A204.1 (cell line): ENCODE measurements at regions not wholly inside any gene's neighbourhood (a gene's known extent, or its start where the extent isn't known, plus 50 kb on each side); places are given as distances from the start of the nearest gene placed in this dataset.
"Not testable (repeated sequence)": the region's sequence is repeated elsewhere in the genome, so short reads cannot be mapped to it uniquely, and the experiment has no call there.

Experiments used
- FAIRE-seq: peaks from 2 replicates; lab custom pipeline; 2012; peaks lifted over from hg19 to GRCh38; lab: Jason Lieb, UNC

DNA sequence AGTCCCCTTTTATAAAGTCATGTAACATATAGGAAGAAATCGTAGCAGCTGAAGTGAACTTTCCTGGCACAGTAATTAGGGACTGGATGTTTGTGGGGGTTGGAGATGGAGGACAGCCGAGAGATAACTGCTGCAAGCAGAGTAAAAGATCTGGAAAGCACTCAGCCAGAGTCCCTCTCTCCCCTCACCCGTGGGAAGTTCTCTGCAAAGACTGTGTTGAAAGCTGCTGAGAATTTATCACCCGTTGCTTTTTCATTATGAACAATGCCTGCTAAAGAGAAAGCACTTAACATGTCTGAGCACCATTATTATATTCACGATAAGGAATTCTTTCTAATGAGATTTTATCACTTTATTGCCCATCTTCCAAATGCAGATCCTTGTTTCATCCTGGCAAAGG is 248.8 kb downstream of the SHOX2 start:
- no peak for FAIRE-seq

DNA sequence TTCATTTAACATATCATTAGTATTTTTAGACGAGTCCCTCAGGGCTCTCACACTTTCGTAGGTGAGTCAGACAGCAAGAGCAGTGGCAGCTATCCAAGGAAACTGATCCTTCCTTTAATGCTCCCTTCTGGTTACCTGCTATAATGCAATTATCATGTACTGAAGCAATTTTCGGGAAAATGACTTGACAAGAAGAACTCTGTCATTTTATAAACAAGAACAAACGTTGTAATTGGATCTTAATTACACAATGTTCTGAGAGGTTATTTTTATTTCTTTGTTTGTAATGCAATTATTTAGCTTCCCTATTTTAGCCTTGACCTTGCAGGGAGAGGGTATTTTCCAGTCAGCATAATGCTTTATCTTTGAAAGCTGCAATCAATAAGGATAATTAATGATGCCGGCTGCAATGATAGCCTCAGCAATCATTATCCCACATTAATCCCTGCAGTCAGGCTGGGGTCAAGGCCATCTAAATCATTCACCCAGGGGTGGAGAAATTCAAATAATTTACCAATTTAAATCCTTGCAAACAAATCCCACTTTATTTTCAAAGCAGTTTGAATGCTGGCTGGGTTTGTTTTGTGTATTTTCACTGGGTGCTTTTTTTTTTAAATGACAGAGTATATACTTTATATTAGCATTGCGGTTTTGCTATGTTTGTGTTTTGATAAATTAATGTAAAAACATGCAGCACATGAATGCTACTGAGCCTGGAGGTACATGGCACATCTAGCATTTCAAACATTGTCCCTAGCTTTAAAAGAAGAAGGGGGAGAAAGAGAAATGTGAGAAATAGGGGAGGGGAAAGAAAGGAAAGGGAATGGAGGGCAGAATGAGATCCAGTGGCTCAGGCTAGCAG is 249.9 kb downstream of the SHOX2 start:
- FAIRE-seq = no peak

DNA sequence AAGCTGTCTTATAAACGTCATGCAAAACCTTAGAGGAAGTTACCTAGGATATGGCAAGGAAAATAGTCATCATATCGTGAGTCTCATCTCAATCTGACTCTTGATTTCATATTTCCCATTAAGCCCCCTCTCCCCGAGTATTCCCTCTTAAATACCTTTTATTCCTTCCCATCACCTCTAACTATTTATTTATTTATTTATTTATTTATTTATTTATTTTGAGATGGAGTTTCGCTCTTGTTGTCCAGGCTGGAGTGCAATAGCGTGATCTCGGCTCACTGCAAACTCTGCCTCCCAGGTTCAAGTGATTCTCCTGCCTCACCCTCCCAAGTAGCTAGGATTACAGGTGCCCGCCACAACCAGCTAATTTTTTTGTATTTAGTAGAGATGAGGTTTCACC is 260.4 kb downstream of the SHOX2 start:
- FAIRE-seq = not testable (repeated sequence)

DNA sequence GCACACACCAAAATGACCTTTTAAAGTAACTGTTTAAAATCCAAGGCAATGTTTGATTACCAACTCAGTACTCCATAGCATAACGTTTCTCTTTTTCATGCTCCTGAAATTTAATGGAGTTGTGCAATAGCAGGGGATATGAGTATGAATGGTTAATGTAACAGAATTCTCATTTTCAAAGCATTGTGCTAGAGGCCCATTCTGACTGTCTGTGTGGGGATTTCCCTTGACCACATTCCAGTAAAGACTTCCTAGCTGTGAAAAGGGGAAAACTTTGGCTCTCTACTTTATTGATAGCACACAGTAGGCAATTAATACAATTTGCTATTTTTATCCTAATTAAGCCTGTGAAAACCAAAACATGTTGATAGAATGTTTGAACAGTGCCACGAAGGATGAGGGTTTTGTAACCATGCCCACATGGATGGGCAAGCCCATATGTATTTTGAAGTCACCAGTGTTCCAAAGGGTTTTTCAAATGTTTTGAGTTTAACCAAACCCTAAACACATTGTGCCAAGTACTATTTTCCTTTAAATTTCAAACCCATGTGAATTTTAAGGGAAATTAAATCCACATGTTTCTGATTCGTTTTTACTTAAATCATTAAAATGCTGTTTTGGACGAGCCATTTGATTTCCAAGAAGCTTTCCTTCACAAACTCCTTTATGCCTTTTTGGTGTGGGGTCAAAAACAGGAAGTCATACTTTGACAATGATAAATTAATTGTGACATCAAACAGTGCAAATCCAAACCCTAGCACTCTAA is 261.2 kb downstream of the SHOX2 start:
- no peak for FAIRE-seq

DNA sequence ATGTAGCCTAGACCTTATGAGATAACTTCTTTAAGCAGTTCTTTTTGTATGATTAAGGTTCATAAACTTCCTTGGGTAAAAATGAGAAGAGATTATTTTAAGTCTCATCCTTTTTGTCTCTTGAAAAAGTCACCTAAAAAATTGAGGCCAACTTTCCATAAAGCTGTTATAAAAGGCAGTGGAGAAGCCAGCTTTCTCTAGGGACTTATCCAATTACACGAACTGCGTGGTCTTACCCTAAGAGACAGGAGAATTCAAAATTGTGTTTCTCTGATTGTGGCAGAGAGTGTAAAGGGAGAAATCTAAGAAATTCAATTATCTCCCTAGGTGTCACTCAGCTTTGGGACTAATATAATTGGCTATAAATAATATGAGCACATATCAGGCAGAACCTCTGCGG is 262.0 kb downstream of the SHOX2 start:
- FAIRE-seq = no peak

DNA sequence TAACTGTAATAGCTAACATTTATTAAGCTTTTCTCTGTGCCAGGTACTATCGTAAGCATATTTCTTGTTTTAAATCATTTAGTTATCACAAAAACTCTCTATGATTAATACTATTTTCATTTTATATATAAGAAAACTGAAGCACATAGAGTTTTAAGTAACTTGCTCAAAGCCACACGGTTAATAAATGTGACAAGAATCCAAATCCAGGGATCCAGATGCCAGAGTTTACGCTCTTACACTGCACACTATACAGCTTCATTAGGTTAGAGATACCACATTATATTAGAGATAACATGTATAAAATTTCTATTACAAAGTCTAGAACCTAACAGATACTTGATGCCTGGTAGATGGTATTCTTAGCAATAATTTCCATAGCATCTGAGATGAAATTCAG is 265.2 kb downstream of the SHOX2 start:
- no peak for FAIRE-seq

DNA sequence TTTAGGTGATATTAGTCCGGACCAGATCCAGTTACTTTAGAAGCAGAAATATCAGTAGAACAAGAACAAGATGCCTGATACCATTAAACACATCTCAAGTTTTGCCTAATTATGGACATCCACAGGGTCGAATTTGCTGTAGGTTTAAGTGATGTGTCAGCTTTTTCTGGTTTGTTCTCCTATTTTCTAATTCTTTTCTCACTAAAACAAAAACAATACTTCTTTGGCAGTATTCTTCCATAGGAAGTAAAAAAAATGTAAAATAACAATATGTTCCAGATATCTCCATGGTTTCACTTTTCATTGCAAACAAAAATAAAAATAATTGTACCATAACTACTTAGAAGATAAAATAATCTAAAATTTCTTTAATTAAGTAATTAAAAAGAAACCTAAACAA is 265.7 kb downstream of the SHOX2 start:
- no peak for FAIRE-seq

DNA sequence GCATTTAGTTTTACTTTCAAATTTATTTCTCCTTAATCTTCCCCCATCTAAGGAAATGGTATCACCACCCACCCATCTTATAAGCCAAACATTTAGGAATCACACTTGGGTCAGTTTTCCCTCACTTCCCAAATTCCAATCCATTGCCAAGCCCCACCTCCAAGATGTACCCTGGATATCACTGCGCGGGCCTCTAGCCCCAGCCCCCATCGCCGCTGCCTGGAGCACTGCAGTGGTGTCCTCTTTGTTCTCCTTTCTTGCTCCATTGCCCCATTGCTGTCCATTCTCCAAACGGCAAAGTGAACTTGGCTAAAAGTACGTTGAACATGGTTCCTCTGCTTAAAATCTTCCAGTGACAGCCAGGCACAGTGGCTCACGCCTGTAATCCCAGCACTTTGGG is 267.8 kb downstream of the SHOX2 start:
- no peak for FAIRE-seq

DNA sequence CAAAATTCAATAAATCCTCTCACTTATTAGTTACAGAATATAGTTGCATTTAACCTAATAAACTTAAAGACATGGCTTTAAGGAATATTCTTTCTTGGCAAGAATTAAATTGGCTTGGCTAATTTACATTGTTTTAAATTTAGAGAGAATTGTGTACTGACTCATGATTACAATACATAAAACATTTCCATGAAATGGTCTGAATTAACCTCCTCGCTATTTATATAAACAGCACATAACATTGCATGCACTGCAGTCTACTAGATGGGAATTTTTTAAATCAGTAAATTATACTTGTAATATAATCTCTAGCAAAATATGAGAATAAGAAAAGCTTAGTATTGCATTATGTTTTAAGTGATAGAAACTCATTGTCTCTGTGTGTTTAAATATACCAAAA is 268.9 kb downstream of the SHOX2 start:
- no peak for FAIRE-seq

DNA sequence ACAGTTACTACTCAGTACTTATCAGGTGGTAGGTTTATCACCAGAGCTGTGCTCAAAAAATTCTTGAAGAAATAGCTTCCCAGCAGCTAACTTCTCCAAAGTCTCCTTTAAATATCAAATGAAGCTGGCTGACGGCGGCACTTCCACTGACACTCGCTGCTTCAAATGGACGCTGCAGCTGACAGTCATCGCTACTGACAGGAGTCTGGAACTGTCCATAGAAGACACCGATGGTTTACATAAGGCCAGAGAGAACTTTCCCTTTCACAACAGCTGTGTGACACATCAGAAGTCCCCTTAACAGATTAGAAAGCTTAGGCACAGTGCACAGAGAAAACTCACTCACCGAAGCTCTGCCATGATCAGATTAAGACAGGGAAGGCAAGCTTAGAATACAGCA is 270.2 kb downstream of the SHOX2 start:
- no peak for FAIRE-seq

DNA sequence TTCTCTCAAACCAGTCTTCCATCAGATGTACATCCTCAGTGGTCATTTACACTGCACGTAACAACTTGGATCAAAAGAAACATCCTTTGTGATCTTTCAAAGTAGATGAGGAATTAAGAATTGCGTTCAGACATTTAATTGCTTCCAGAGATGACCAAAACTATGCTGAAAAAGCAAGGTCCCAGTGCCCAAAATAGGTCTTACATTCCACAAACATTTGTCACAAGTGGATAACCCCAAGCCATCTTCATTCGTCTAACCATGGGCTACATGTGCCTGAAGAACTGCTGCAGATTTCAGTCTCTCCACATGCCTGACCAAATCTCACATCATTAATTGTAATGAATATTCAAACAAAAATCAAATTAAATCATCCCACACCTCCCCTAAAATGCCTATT is 273.6 kb downstream of the SHOX2 start:
- no peak for FAIRE-seq

DNA sequence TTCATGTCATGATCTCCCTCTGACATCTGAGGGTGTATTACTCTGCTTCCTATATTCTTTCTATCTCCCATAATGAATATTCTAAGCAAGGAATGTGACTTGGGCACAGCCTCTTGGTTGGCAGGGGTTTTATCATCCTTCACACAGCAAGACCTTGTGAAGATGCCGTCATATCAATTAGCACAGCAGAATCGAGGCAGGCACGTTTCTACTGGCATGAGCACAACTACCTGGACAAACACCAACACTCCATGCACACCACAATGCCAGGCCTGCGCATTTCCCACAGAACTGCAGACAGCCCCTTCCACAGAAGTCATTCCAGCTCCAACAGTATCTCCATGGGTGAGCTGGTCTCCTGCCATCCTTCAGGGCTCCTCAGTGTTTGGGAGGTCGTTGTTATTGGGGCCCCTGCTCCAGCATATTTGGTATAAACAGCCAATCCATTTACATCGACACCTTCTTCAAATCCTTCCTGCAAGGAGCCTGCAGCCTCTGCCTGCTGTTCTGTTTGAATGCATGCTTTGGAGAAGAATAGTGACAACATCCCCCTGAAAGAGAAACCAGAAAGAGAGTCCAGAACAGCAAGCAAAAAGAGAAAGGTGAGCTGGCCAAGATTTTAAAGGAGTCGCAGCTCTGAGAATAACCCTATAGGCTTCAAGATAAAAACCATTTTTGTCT is 275.5 kb downstream of the SHOX2 start:
- FAIRE-seq = no peak

DNA sequence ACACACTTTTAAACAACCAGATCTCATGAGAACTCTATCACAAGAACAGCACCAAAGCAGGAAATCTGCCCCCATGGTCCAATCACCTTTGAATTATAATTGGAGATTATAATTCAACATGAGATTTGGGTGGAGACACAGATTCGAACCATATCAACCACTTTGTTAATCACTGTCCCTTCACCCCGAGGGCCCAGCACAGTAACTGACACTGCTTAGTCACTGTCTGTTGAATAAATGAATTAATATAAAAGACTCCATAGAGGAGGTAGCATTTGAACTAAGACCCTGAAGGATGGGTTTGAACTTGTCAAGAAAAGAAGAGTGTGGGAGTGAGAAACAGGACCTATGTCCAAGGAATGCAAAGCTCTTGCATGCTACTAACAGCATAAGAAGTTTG is 276.4 kb downstream of the SHOX2 start:
- FAIRE-seq = no peak

DNA sequence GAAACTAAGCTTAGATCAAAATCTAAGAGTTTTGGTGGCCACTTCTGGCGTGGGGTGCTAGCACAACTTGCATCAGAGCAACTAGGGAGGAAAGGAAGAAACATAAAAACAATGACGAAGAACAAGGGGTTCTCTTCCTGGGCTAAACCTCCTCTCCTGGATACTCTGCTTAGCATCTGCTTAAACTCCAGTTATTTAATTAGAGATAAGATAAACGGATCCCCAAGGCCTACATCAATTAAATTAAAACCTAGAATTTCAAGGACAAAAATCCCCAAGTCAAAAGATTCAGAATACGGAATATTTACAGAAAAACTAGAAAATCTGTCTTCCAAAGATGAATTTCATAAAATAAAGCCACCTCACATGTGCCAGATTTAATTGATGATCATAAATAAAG is 281.9 kb downstream of the SHOX2 start:
- FAIRE-seq = no peak

DNA sequence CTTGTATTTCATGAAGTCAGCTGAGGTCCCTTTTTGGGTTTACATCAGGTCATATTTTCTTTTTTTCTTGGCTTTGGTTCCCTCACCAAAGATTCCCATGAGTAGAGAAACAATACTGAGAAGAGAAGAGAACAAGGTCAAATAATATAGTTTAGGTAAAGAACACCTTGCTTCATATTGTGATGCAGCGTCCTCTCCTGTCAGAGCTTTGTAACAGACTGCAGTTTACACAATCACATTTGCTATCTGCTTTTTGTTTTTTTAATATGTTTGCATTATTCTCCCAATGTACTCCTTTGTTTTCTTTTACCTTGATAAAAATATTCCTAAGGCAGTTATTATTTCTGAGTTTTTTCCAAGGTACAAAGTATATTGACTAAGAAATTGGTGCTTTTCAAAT is 283.2 kb downstream of the SHOX2 start:
- FAIRE-seq = no peak

DNA sequence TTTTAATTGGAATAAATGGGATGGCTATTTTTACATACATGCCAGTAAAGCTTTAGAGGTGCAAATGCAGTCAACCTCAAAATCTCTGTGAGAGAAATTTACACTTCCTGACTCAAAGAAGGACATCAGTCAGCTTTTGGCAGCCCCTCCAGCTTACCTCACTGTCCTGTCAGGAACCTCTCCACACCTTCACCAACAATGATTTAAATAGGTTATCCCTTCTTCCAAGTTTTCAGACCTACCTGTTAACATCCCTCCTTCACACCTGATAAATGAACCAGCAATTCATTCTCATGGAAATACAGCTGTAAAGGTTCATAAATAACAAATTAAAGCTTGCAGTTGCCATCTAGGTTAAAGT is 286.1 kb downstream of the SHOX2 start:
- FAIRE-seq = no peak

DNA sequence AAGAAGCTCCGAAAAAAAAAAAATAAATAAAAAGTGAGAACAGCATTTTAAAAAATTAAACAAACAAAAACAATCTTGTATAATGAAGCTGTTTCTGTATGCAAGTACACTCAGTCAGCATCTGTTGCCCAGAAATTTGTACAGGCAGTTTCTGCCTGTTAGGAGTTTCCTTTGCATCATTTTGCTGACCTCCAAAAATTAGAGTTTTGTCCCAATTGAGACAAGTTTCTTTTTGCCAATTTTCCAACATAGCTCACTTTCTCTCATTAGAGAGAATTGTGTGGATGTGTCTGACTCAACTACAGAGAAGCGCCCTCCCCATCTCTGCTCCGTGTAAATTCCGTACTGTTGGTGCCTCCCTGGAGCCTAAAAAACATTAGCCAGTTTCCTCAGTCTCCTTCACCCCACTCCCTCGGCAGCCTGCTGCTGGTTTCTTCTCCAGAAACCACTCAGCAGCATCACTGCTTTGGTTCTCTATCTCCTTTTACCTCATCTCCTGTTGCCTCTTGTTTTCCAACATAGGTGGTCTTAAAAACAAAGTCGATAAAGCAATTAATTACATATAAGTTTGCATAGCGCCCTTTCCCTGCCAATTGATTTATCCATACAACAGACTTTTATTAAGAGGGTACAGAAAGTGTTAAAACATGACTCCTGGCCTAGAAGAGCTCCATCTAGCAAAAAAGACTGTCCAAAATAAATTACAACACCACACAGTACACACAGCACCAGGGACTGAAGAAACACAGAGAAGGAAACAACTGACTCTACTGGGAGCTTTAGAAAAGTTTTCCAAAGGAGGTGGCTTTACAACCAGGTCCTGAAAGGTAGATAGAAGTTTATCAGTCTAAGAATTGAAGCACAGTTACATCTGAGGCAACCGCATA is 286.7 kb downstream of the SHOX2 start:
- FAIRE-seq = no peak

DNA sequence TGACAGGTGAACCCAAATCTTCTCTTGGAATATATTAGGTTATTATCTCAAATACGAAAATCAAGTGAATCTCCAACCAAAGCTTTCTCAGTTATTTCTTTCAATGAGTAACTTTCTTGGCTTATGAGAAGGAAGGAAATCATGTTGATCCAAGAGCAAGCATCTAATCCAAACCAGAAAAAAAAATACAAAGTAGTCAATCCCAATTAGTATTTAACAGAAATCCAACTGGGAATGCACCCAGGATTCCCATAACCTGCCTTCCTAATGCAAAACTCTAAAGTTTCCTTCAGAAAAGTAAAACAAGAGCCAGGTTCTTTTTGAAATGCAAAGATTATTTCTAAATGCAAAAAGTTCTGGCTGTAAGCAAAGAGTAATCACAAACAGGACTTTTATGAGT is 289.3 kb downstream of the SHOX2 start:
- no peak for FAIRE-seq

DNA sequence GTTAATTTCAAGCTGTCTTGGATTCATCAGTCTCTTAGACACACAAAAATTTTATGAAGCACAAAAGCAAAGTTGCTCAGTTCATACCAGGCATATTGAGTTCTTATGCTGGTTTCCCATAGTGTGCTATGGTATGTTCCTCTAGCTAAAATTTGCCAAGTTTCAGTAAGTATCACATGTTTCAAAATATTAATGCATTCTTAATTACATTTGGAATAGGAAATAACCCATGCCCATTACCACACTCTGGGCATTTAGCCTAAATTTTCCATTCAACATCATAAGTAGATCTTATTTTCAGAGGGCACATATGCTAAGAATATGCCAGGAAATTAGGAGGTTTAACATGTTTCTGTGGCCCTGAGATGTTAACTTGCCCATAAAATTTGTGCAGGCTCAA is 289.9 kb downstream of the SHOX2 start:
- FAIRE-seq = no peak

DNA sequence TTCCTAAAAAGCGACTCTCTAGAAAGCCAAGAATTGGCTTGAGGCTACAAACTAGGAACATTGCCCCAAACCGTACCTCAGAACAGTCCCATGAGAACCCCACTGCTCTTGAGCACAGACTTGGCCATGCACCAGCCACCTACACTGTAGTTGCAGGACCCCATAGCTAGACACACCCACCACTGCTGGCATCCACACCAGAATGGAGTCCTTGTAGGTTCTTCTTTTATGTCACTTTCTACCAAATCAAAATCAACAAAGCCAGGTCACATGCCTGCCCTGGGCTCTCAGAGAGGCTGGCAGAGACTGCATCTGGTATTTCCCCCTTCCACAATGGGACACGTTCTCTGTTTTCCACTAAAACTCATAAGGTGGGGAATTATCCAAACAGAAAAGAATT is 290.5 kb downstream of the SHOX2 start:
- FAIRE-seq = no peak

DNA sequence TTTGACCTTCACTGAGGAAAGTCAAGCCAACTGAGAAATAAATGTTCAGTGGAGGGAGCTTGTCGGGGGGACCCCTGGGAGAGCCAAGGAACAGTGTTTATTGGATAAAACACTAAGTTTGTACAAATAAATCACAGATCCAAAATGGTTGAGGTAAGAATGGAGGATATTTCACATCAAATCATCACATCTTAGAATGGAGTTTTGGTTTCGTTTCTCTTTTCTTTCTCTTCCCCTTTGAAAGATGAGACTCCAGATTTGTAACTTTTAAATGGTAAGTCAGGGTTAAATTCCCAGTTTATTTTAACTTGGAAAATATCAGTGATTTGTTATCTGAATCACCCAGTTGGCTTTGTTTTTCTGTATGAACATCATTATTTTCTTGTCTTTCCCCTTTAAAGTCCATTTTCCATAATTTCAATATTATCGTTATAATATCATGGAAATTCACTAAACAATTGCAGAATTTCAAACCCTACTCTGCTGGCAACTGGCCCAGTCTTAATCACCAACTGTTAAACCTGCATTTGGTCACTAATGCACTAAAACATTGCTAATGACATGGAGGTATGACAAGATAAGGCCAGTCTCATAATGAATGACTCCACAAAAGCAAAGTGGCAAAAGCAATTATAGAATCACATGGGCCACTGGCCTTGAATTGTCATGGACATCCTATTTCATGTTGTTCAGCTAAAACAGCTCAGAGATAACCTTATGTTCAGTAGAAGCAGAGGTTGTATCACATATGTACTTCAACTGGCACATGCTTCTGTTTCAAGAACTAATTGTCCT is 295.1 kb downstream of the SHOX2 start:
- FAIRE-seq = no peak

DNA sequence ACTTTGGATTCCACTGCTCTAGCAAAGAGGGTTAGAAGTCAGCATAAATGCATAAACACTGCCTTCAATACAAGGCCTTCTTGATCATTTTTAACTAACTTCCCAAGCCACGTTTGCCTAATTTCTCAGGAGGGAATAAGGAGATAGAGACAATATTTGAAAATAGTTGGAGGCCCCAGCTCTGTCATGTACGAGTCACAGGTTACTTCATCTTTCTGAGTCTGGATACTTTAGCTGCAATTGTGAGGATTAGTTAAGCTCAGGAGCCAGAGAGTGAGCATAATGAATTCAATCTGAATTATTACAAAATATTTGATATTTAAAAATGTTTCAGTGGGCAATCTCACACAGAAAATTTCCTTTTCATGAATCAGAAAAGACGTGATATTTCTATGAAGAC is 298.9 kb downstream of the SHOX2 start:
- FAIRE-seq = no peak
